GM21526 (cell line): ENCODE measurements at regions not wholly inside any gene's neighbourhood (a gene's known extent, or its start where the extent isn't known, plus 50 kb on each side); places are given as distances from the start of the nearest gene placed in this dataset.

Source experiments
- ATAC-seq: cut with Tn5 transposase; IDR thresholded peaks from one replicate; pipeline ENCODE4 v1.9.1; 2021; ENCODE audit warnings: moderate library complexity; ENCODE audit not compliant: unreplicated experiment, low FRiP score

- ATAC-seq: no peak
Observed at GRCh38 chr11:8340296-8340695, 76.6 kb upstream of the LMO1 start.

- no peak for ATAC-seq
Observed at GRCh38 chr11:8339592-8340022, 75.9 kb upstream of the LMO1 start.

DNA sequence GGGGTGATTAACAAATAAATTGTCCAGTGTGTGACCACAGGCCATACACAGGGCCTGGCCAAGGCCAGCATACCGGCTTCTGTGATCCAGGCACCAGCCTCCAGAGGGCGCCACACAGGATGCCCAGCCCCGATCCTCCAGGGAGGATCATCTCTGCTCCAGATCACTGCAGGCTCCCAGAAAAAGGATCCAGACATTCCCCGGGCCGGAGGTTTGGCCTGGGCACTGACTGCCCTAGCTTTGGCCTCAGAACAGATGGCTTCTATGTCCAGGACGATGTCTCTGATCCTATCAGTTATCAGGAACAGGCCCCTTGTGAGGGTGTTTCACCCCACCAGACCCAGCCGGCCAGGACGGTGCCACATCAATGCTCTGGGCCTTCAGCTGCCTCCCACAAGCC lies 74.5 kb upstream of the LMO1 start:
- no peak for ATAC-seq

DNA sequence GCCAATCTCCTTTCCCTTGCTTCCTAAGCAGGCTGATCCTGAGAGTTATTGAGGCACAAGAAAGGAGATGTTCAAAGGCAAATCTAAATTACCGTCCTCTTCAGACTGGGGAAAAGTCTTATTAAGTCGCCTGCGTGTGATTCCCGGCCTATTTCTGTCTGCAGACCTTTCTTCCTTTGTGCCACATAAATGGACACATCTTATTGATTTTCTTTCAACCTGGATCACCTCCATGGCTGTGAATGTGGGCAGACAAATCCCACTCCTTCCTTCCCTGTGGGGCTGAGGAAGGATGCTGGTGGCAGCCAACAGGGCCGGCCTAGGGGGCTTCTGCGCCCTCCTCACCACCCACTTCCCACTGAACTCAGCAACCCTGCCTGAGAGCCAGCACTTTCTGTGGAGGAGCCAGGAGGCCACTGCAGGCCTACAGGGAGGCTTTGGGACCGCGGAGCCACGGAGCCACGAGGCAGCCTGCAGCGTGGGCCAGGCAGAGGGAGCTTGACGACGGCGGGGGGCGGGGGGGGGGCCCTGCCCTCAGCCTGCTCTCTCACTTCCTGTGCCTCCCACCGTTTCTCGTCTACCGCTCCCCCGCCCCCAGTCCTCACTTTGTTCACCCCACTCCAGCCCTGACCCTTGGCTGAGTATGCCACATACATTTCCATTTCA lies 73.6 kb upstream of the LMO1 start:
- ATAC-seq: no peak

DNA sequence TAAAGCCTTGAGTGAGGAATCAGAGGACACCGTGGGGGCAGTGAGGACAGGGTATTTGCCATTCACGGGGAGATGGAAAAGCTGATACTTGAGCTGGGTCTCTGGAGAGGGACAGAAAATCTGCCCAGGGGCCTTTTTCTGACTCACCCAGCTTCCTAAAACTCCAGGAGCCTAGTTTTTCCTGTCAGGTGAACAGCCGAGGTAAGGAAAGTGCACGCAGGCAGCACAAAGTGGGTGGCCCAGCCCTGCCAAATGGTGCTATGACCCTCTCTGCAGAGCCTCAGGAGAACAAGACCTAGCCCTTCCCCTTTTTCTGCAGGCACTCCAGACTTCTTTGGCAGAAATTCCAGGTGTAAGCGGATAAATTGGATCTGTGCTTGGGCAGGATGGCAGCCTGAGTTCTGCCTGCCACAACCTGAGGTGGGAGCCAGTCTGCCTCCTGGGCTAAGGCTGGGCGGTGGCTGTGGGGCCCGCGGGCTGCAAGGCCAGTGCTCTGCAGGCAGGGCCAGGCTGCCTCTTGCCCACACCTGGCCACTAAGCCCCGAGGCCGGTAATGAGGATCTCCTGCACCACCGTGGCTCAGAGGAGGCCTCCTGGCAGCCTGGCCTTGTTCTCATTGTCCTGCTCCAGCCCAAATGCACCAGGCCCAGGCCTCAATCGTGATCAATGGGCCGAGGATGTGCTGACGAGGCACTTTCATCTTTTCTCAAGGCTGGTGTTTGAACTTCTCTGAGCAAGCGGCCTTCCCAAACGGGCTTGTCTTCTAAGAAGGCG lies 72.9 kb upstream of the LMO1 start:
- ATAC-seq: no peak

GRCh38 chr11:8335683-8336082 lies 72.0 kb upstream of the LMO1 start:
- ATAC-seq: no peak

DNA sequence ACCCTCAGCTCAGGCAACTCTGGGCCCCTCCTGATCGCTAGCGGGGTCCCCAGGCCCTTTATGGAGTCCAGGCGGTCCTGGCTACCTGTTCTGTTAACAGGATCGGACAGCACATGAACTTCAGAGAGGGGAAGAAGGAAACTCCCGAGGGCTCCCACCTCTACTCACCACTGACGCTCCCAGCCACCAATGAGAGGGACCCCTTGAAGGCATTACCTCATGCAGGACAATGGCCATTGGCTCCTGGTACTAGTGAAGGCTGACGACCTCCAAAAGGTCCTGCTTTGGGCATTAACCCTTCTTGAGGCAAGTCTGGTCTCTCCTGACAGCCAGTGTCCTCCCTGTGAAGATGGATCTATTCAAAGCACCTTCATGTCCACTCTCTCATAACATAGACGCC lies 71.5 kb upstream of the LMO1 start:
- ATAC-seq: no peak

- no peak for ATAC-seq
Observed at GRCh38 chr11:8333811-8334401, 70.2 kb upstream of the LMO1 start.

DNA sequence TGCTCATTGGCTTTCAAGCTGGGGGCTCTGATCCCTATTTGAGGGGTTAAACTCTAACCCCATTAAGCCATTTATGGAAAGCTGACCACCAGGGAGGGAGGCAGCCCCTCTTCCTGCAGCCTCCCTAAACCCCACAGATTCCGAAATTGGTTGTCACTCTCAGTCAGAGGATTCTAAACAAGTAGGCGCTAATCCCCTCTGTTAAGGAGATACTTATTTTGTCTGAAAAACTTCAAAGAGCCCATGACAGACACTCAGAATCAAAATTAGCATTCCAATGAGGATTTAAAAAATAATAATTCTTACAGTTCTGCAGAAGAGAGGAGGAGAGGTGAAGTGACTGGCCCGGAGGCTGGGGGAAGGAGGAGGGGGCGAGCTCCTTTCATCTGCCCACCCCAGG lies 69.7 kb upstream of the LMO1 start:
- ATAC-seq: no peak

DNA sequence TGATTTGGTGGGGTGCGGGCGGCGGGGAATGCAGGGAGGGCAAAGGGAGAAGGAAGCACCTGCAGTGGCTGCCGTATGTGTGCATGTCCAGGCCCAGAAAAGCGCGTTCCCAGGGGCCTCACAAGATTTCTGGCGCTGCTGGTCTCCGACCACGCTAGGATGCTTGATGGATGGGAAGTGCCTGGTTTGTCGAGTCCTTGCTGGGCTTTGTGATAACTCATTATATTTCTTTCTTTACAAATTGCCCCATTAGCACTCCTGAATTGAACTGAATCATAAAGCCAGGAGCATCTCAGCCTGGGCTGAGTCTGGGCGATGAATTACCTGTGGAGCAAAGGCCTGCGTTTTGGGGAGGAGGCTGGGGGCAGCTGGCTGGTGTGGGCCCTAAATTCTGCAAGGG lies 69.2 kb upstream of the LMO1 start:
- no peak for ATAC-seq

- no peak for ATAC-seq
Observed at GRCh38 chr11:8332196-8332595, 68.5 kb upstream of the LMO1 start.

DNA sequence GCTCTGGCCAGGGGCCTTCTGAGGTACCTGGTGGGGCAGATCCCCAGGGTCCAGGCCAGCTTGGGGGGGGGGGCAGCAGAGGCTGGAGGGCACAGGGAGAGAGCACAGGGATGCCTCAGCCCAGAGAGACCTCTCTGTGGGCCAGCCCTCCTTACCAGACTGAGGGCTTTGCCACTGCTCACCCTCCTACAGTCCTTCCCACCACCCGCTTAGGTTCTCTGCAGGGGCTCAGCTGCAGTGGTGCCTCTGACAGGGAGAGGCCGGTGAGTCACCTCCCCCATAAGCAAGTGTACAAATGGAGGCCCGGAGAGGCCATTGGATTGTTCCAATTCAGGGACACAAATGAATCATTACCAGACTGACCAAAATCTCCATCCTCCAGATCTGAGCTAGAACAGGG lies 68.1 kb upstream of the LMO1 start:
- no peak for ATAC-seq

- ATAC-seq: no peak
Observed at GRCh38 chr11:8330896-8331295, 67.2 kb upstream of the LMO1 start.

- no peak for ATAC-seq
Observed at GRCh38 chr11:8330404-8330803, 66.7 kb upstream of the LMO1 start.

- no peak for ATAC-seq
Observed at GRCh38 chr11:8329847-8330361, 66.2 kb upstream of the LMO1 start.

DNA sequence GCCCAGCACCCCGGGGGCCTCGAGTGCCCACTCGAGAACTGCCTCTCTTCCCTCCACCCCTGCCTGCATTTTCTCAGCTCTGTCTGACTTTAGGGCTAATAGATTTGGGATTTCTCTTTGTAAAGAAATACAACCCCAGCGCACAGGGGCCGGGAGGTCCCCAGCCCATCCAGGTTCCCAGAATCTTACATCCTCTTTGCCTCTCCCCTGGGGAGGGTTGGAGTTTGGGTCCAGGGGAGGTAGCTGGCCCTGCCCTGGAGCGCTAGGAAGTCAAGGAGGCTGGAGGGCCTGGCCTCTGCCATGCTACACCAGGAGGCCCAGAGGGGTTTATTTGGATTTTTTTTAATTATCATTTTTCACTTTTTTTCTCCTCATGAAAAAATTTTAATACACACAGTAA lies 65.7 kb upstream of the LMO1 start:
- no peak for ATAC-seq

GRCh38 chr11:8328848-8329330 lies 65.2 kb upstream of the LMO1 start:
- peak; percentile 64 for ATAC-seq

- ATAC-seq: peak; percentile 13
Observed at GRCh38 chr11:8328231-8328794, 64.6 kb upstream of the LMO1 start.

GRCh38 chr11:8327761-8328192 lies 64.1 kb upstream of the LMO1 start:
- ATAC-seq: peak; percentile 64

DNA sequence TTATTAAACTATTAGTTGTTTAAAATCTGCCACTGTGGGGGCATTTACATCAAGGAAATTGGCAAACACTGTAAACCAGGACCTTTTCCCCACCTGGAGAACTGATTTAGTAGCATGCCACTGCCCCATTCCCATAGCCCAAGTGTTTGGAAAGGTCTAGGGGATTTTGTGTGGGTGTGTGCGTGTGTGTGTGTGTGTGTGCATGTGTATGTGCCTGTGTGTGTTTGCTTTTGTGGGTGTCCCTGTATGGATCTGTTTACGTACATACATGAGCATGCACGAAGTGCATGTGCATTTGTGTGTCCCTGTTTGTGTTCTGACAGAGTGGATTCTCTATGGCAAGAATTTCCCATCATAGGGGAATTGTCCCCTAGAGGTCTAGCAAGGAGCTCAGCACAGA lies 62.7 kb upstream of the LMO1 start:
- ATAC-seq: no peak
